ENCODE measurements at regions not wholly inside any gene's neighbourhood (a gene's known extent, or its start where the extent isn't known, plus 50 kb on each side); places are given as distances from the start of the nearest gene placed in this dataset.

- TF ChIP-seq SP1 (CRISPR knock-in tag; conservative IDR thresholded peaks at IDR 0.05), result no peak
- no peak for TF ChIP-seq CTCF (IDR thresholded peaks at IDR 0.05)
- TF ChIP-seq ATF2 (CRISPR knock-in tag; IDR thresholded peaks at IDR 0.05; ENCODE audit: borderline replicate concordance, low read depth), result no peak
- no peak for TF ChIP-seq MAX (CRISPR knock-in tag; IDR thresholded peaks at IDR 0.05)
- no peak for TF ChIP-seq NFYB (CRISPR knock-in tag; conservative IDR thresholded peaks at IDR 0.05; ENCODE audit: low read depth)
- no peak for TF ChIP-seq EMX1 (CRISPR knock-in tag; IDR thresholded peaks at IDR 0.05)
- no peak for TF ChIP-seq RORB (CRISPR knock-in tag; IDR thresholded peaks at IDR 0.05)
- no peak for TF ChIP-seq ZNF121 (CRISPR knock-in tag; IDR thresholded peaks at IDR 0.05)
- TF ChIP-seq TEAD4 (CRISPR knock-in tag; IDR thresholded peaks at IDR 0.05), result no peak
- TF ChIP-seq ZNF263 (CRISPR knock-in tag; IDR thresholded peaks at IDR 0.05; ENCODE audit: low read depth), result no peak
- no peak for TF ChIP-seq ATF3 (CRISPR knock-in tag; conservative IDR thresholded peaks at IDR 0.05)
- no peak for TF ChIP-seq E2F4 (CRISPR knock-in tag; IDR thresholded peaks at IDR 0.05; ENCODE audit: borderline replicate concordance, low read depth)
- no peak for TF ChIP-seq E2F1 (CRISPR knock-in tag; IDR thresholded peaks at IDR 0.05)
Measured at GRCh38 chr15:94041746-94042145, 189.6 kb upstream of the MCTP2 start.
